ENCODE measurements at regions not wholly inside any gene's neighbourhood (a gene's known extent, or its start where the extent isn't known, plus 50 kb on each side); places are given as distances from the start of the nearest gene placed in this dataset.

GRCh38 chr9:81079055-81079454 lies 610.3 kb downstream of the TLE1 start:
- DNase-seq (ENCODE audit: low spot score) = no peak
- no peak for TF ChIP-seq CTCF (IDR thresholded peaks at IDR 0.05; ENCODE audit: borderline replicate concordance, control extremely low read depth, extremely low read depth, insufficient read depth, missing control alignments)
- in situ Hi-C loops (cut with MboI; ENCODE audit: low sequenced_read_pairs, unreplicated experiment) = no loop called here

GRCh38 chr9:81078555-81078954 lies 610.8 kb downstream of the TLE1 start:
- in situ Hi-C loops (cut with MboI; ENCODE audit: low sequenced_read_pairs, unreplicated experiment) = no loop called here
- no peak for TF ChIP-seq CTCF (IDR thresholded peaks at IDR 0.05; ENCODE audit: borderline replicate concordance, control extremely low read depth, extremely low read depth, insufficient read depth, missing control alignments)
- DNase-seq (ENCODE audit: low spot score) = no peak

GRCh38 chr9:81077572-81077971 lies 611.8 kb downstream of the TLE1 start:
- in situ Hi-C loops (cut with MboI; ENCODE audit: low sequenced_read_pairs, unreplicated experiment) = no loop called here
- DNase-seq (ENCODE audit: low spot score) = no peak
- no peak for TF ChIP-seq CTCF (IDR thresholded peaks at IDR 0.05; ENCODE audit: borderline replicate concordance, control extremely low read depth, extremely low read depth, insufficient read depth, missing control alignments)

- no peak for DNase-seq (ENCODE audit: low spot score)
- in situ Hi-C loops (cut with MboI; ENCODE audit: low sequenced_read_pairs, unreplicated experiment) = no loop called here
- TF ChIP-seq CTCF (IDR thresholded peaks at IDR 0.05; ENCODE audit: borderline replicate concordance, control extremely low read depth, extremely low read depth, insufficient read depth, missing control alignments) = no peak
Measured at GRCh38 chr9:81076131-81076530, 613.2 kb downstream of the TLE1 start.

- in situ Hi-C loops (cut with MboI; ENCODE audit: low sequenced_read_pairs, unreplicated experiment) = no loop called here
- DNase-seq (ENCODE audit: low spot score) = no peak
- no peak for TF ChIP-seq CTCF (IDR thresholded peaks at IDR 0.05; ENCODE audit: borderline replicate concordance, control extremely low read depth, extremely low read depth, insufficient read depth, missing control alignments)
Measured at GRCh38 chr9:81074221-81074620, 615.1 kb downstream of the TLE1 start.

GRCh38 chr9:81073821-81074220 lies 615.5 kb downstream of the TLE1 start:
- no peak for DNase-seq (ENCODE audit: low spot score)
- TF ChIP-seq CTCF (IDR thresholded peaks at IDR 0.05; ENCODE audit: borderline replicate concordance, control extremely low read depth, extremely low read depth, insufficient read depth, missing control alignments) = no peak
- in situ Hi-C loops (cut with MboI; ENCODE audit: low sequenced_read_pairs, unreplicated experiment) = no loop called here

GRCh38 chr9:81072758-81073157 lies 616.6 kb downstream of the TLE1 start:
- DNase-seq (ENCODE audit: low spot score) = no peak
- TF ChIP-seq CTCF (IDR thresholded peaks at IDR 0.05; ENCODE audit: borderline replicate concordance, control extremely low read depth, extremely low read depth, insufficient read depth, missing control alignments) = no peak
- in situ Hi-C loops (cut with MboI; ENCODE audit: low sequenced_read_pairs, unreplicated experiment) = no loop called here

All from GM13976 (cell line).